ENCODE measurements at regions not wholly inside any gene's neighbourhood (a gene's known extent, or its start where the extent isn't known, plus 50 kb on each side); places are given as distances from the start of the nearest gene placed in this dataset.

- TF ChIP-seq, protein P1, sequence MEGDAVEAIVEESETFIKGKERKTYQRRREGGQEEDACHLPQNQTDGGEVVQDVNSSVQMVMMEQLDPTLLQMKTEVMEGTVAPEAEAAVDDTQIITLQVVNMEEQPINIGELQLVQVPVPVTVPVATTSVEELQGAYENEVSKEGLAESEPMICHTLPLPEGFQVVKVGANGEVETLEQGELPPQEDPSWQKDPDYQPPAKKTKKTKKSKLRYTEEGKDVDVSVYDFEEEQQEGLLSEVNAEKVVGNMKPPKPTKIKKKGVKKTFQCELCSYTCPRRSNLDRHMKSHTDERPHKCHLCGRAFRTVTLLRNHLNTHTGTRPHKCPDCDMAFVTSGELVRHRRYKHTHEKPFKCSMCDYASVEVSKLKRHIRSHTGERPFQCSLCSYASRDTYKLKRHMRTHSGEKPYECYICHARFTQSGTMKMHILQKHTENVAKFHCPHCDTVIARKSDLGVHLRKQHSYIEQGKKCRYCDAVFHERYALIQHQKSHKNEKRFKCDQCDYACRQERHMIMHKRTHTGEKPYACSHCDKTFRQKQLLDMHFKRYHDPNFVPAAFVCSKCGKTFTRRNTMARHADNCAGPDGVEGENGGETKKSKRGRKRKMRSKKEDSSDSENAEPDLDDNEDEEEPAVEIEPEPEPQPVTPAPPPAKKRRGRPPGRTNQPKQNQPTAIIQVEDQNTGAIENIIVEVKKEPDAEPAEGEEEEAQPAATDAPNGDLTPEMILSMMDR (IDR thresholded peaks at IDR 0.05; ENCODE audit: insufficient read depth, low read length, poor library complexity, severe bottlenecking): no peak
- no peak for TF ChIP-seq EZH2phosphoT487 (conservative IDR thresholded peaks at IDR 0.05; ENCODE audit: low read length)
Observed at GRCh38 chr2:23155022-23155421, 230.0 kb upstream of the KLHL29 start.
